H9 (cell line): ENCODE measurements at regions not wholly inside any gene's neighbourhood (a gene's known extent, or its start where the extent isn't known, plus 50 kb on each side); places are given as distances from the start of the nearest gene placed in this dataset.

Source experiments
- DNase-seq: peaks from one replicate; pipeline ENCODE4 v3.0.0-alpha.2; 2017
- H2AFZ ChIP-seq: one replicate; pipeline ENCODE4 v1.6.1; 2013; ENCODE audit warnings: mild to moderate bottlenecking, low read length, control low read depth, moderate library complexity
- H2AK5ac ChIP-seq: 2 replicates; pipeline ENCODE4 v1.6.1; 2013; ENCODE audit warnings: low read length, control low read depth, mixed read lengths; ENCODE audit not compliant: insufficient read length
- H2BK120ac ChIP-seq: one replicate; pipeline ENCODE4 v1.6.1; 2013; ENCODE audit warnings: low read depth, mild to moderate bottlenecking, low read length, control low read depth, inconsistent platforms; ENCODE audit not compliant: poor library complexity, severe bottlenecking
- H2BK12ac ChIP-seq: 2 replicates; pipeline ENCODE4 v1.6.1; 2013; ENCODE audit warnings: low read length, control low read depth, mixed read lengths, low read depth; ENCODE audit not compliant: insufficient read length
- H2BK15ac ChIP-seq: 2 replicates; pipeline ENCODE4 v1.6.1; 2013; ENCODE audit warnings: low read depth, low read length, control low read depth
- H2BK20ac ChIP-seq: one replicate; pipeline ENCODE4 v1.6.1; 2013; ENCODE audit warnings: low read depth, mild to moderate bottlenecking, low read length, control low read depth, inconsistent platforms; ENCODE audit not compliant: poor library complexity, severe bottlenecking
- H2BK5ac ChIP-seq: 2 replicates; pipeline ENCODE4 v1.6.1; 2013; ENCODE audit warnings: low read length, control low read depth, mixed read lengths; ENCODE audit not compliant: insufficient read length
- H3K14ac ChIP-seq: 2 replicates; pipeline ENCODE4 v1.6.1; 2013; ENCODE audit warnings: low read length, control low read depth; ENCODE audit not compliant: insufficient read depth
- H3K18ac ChIP-seq: 2 replicates; pipeline ENCODE4 v1.6.1; 2013; ENCODE audit warnings: low read depth, mild to moderate bottlenecking, mixed read lengths, low read length, control low read depth; ENCODE audit not compliant: insufficient read length
- H3K23ac ChIP-seq: 2 replicates; pipeline ENCODE4 v1.6.1; 2013; ENCODE audit warnings: low read length, control low read depth, mixed read lengths, low read depth; ENCODE audit not compliant: insufficient read length
- H3K23me2 ChIP-seq: 2 replicates; pipeline ENCODE4 v1.6.1; 2013; ENCODE audit warnings: low read depth, mild to moderate bottlenecking, mixed read lengths, low read length, control low read depth; ENCODE audit not compliant: insufficient read length, poor library complexity, severe bottlenecking
- H3K27ac ChIP-seq: 2 replicates; pipeline ENCODE4 v1.5.1; 2013; ENCODE audit warnings: low read length, control low read depth, mixed read lengths, low read depth; ENCODE audit not compliant: insufficient read length
- H3K27me3 ChIP-seq: 2 replicates; pipeline ENCODE4 v1.6.1; 2013; ENCODE audit warnings: low read length, control low read depth, inconsistent platforms; ENCODE audit not compliant: insufficient read depth
- H3K4ac ChIP-seq: 2 replicates; pipeline ENCODE4 v1.6.1; 2013; ENCODE audit warnings: low read depth, mild to moderate bottlenecking, control low read depth, inconsistent platforms, low read length, moderate library complexity
- H3K4me1 ChIP-seq: 2 replicates; pipeline ENCODE4 v1.6.1; 2013; ENCODE audit warnings: low read length, control low read depth, inconsistent platforms; ENCODE audit not compliant: insufficient read depth
- H3K4me2 ChIP-seq: 2 replicates; pipeline ENCODE4 v1.6.1; 2013; ENCODE audit warnings: low read length, control low read depth, mixed read lengths; ENCODE audit not compliant: insufficient read length, insufficient read depth
- H3K56ac ChIP-seq: 2 replicates; pipeline ENCODE4 v1.6.1; 2013; ENCODE audit warnings: low read depth, mild to moderate bottlenecking, mixed read lengths, low read length, control low read depth; ENCODE audit not compliant: insufficient read length
- H3K79me1 ChIP-seq: 2 replicates; pipeline ENCODE4 v1.6.1; 2013; ENCODE audit warnings: low read depth, mild to moderate bottlenecking, moderate library complexity, low read length, control low read depth, inconsistent platforms; ENCODE audit not compliant: insufficient read depth, poor library complexity, severe bottlenecking
- H3K79me2 ChIP-seq: 2 replicates; pipeline ENCODE4 v1.6.1; 2013; ENCODE audit warnings: low read length, control low read depth, inconsistent platforms; ENCODE audit not compliant: insufficient read depth
- H3K9ac ChIP-seq: 2 replicates; pipeline ENCODE4 v1.6.1; 2013; ENCODE audit warnings: low read length, control low read depth, mixed read lengths; ENCODE audit not compliant: insufficient read length; ENCODE audit errors: extremely low read depth
- H3K9me3 ChIP-seq: one replicate; pipeline ENCODE4 v1.6.1; 2013; ENCODE audit warnings: low read depth, low read length, inconsistent platforms; ENCODE audit not compliant: control insufficient read depth
- H3T11ph ChIP-seq: one replicate; pipeline ENCODE4 v1.6.1; 2013; ENCODE audit warnings: mild to moderate bottlenecking, low read length, control low read depth, inconsistent platforms
- H4K20me1 ChIP-seq: one replicate; pipeline ENCODE4 v1.6.1; 2013; ENCODE audit not compliant: control insufficient read depth, insufficient read length, insufficient read depth
- H4K5ac ChIP-seq: 2 replicates; pipeline ENCODE4 v1.6.1; 2013; ENCODE audit warnings: low read depth, mild to moderate bottlenecking, mixed read lengths, low read length, control low read depth; ENCODE audit not compliant: insufficient read length
- H4K8ac ChIP-seq: replicated peaks from 2 replicates; pipeline ENCODE4 v1.6.1; 2013; ENCODE audit warnings: low read length, control low read depth, mixed read lengths, low read depth; ENCODE audit not compliant: insufficient read length
- H4K91ac ChIP-seq: 2 replicates; pipeline ENCODE4 v1.6.1; 2013; ENCODE audit warnings: low read depth, mild to moderate bottlenecking, moderate library complexity, mixed read lengths, low read length, control low read depth; ENCODE audit not compliant: insufficient read length
- H3K27ac Mint-ChIP-seq, 3 experiments: 2 replicates in 2 of 3; 3 replicates in 1 of 3; pipeline ENCODE4 v1.8.0; 2020 to 2021; ENCODE audit warnings: mixed read lengths in 3 of 3, mild to moderate bottlenecking in 1 of 3, moderate library complexity in 1 of 3
- H3K27me3 Mint-ChIP-seq: 2 replicates; pipeline ENCODE4 v1.8.0; 2021; ENCODE audit warnings: low read depth, mild to moderate bottlenecking, moderate library complexity, mixed read lengths
- H3K36me3 Mint-ChIP-seq, 3 experiments: 2 replicates in 2 of 3; 3 replicates in 1 of 3; pipeline ENCODE4 v1.8.0; 2020 to 2021; ENCODE audit warnings: low read depth in 3 of 3, mixed read lengths in 3 of 3; ENCODE audit not compliant: insufficient read depth in 1 of 3
- H3K4me1 Mint-ChIP-seq, 2 experiments: 2 replicates each; pipeline ENCODE4 v1.8.0; 2020; ENCODE audit warnings: mixed read lengths in 2 of 2
- H3K4me3 Mint-ChIP-seq, 2 experiments: 2 replicates in 1 of 2; 3 replicates in 1 of 2; pipeline ENCODE4 v1.8.0; 2020 to 2021; ENCODE audit warnings: mild to moderate bottlenecking in 2 of 2, mixed read lengths in 2 of 2, moderate library complexity in 1 of 2
- H3K9me3 Mint-ChIP-seq, 2 experiments: 2 replicates in 1 of 2; 3 replicates in 1 of 2; pipeline ENCODE4 v1.8.0; 2020; ENCODE audit warnings: mild to moderate bottlenecking in 2 of 2, mixed read lengths in 2 of 2, moderate library complexity in 1 of 2
- WGBS: extraction: QIAGEN DNeasy Blood & Tissue Kit; methylation state at CpG from one replicate; pipeline ENCODE4 v1.1.7; 2013; ENCODE audit warnings: missing lambda C conversion rate, low lambda C conversion rate, mixed read lengths; ENCODE audit not compliant: insufficient read length; ENCODE audit errors: extremely low coverage; 5-methylcytosine and 5-hydroxymethylcytosine counted together
- TF ChIP-seq, protein P1 (sequence below): fragments of 200-600 bp; sonication (generic); conservative IDR thresholded peaks from 3 replicates; pipeline ENCODE4 v1.8.0; 2021; ENCODE audit warnings: antibody characterized with exemption, mild to moderate bottlenecking

DNA sequence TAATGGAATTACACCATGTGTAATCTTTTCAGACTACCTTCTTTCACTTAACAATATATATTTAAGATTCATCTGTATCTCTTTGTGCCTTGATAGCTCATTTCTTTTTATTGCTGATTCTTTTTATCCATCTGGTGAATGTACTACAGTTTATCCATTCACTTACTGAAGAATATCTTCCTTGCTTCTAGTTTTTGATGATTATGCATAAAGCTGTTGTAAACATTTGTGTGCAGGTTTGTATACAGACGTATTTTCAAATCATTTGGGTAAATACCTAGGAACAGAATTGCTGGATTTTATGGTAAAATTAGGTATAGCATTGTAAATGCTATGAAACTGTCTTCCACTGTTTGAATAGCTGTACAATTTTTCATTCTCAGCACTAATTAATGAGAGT, 592.6 kb upstream of the HS6ST1 start:
- no peaks in the 10 kb centered on the region for H3K4me1 Mint-ChIP-seq
- Histone ChIP-seq H3K27me3 (no peaks in the 10 kb centered on the region), H3K4me1 (no peaks in the 10 kb centered on the region), H2BK15ac (no peak overlapping the region), H4K91ac (no peak overlapping the region), H3K4ac (no peak overlapping the region), H3T11ph (no peak overlapping the region), H3K9ac (no peak overlapping the region), H3K23me2 (no peaks in the 10 kb centered on the region), H3K9me3 (no peaks in the 10 kb centered on the region), H3K4me2 (no peak overlapping the region), H3K56ac (no peak overlapping the region), H4K20me1 (no peaks in the 10 kb centered on the region), H4K8ac (no peak overlapping the region), H3K27ac (no peak overlapping the region), H2AK5ac (no peak overlapping the region), H3K79me2 (no peaks in the 10 kb centered on the region), H2BK20ac (no peak overlapping the region), H2BK120ac (no peak overlapping the region), H3K23ac (no peak overlapping the region), H3K14ac (no peak overlapping the region), H2AFZ (no peak overlapping the region), H3K79me1 (no peaks in the 10 kb centered on the region), H2BK5ac (no peak overlapping the region), H2BK12ac (no peak overlapping the region), H3K18ac (no peak overlapping the region), H4K5ac (no peak overlapping the region)
- peaks cover 3 to 10% of the 10 kb centered on the region in 2 experiments; a peak in 4 of 5 replicates for H3K9me3 Mint-ChIP-seq
- H3K27me3 Mint-ChIP-seq: no peaks in the 10 kb centered on the region
- no peak overlapping the region for H3K27ac Mint-ChIP-seq
- WGBS: no CpG with 5 or more reads among the region's 1 CpG
- no peak for DNase-seq
- H3K36me3 Mint-ChIP-seq: 0 out of 7 replicates have a peak, but pooled peaks cover 0 to 4% (median 0%) of the 10 kb centered on the region in 3 experiments
- H3K4me3 Mint-ChIP-seq: no peak overlapping the region
- TF ChIP-seq, protein P1, sequence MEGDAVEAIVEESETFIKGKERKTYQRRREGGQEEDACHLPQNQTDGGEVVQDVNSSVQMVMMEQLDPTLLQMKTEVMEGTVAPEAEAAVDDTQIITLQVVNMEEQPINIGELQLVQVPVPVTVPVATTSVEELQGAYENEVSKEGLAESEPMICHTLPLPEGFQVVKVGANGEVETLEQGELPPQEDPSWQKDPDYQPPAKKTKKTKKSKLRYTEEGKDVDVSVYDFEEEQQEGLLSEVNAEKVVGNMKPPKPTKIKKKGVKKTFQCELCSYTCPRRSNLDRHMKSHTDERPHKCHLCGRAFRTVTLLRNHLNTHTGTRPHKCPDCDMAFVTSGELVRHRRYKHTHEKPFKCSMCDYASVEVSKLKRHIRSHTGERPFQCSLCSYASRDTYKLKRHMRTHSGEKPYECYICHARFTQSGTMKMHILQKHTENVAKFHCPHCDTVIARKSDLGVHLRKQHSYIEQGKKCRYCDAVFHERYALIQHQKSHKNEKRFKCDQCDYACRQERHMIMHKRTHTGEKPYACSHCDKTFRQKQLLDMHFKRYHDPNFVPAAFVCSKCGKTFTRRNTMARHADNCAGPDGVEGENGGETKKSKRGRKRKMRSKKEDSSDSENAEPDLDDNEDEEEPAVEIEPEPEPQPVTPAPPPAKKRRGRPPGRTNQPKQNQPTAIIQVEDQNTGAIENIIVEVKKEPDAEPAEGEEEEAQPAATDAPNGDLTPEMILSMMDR: no peak
